HG03139 (cell line): ENCODE measurements at regions not wholly inside any gene's neighbourhood (a gene's known extent, or its start where the extent isn't known, plus 50 kb on each side); places are given as distances from the start of the nearest gene placed in this dataset.
"Not testable (repeated sequence)": the region's sequence is repeated elsewhere in the genome, so short reads cannot be mapped to it uniquely, and the experiment has no call there.

Experiments used
- ATAC-seq: cut with Tn5 transposase; IDR thresholded peaks from one replicate; pipeline ENCODE4 v1.9.1; 2021; ENCODE audit not compliant: unreplicated experiment

DNA sequence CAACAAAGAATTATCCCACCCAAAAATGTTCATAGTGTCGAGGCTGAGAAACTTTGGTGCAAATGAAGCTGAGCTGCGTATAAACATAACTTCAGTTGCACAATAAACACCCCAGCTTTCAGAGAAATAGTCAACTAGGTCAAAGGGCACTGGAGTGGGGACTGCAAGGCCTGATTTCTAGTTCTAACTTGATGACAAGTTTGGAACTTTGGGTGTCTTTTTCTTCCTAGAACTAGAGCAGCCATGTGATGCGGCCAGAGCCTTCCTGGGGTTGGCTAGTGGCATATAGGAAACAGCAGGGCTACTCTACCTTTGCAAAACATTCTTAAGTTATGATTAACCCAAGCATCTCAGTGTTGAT is 298.4 kb upstream of the AMIGO2 start:
- no peak for ATAC-seq

DNA sequence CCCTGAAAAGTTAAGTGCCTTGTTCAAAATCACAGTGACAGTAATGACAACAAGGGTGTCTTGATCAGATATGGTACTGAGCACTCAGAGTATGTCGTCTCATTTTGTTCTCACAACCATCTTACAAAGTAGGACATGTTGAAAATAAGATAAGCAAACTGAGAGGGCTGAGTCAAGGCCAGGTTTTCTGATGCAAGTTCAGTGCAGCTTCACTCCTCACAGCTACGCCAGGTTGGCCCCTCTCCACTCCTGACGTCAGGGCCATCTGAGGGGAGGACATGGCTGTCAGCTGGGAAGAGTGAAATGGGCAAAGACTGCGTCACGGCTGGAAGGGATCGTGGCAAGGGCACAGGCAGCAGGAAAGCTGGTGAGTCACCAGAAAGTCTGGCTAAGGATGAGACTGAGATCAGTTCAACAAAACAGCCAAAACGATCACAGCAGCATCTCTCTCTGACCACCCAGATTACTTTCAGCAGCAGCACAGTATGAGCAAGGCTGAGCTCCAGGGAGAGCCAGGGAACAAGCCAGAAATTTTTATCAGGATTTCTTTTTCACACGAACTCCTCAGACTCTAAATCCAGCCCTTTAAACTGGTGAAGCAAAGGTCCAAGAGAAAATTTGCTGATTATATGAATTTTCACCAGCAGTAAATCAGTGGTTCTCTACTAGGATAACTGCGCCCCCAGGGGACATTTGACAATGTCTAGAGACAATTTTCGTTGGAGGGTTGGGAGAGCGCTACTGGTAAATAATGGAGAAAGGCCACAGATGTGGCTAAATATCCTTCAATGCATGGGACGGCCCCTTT is 297.9 kb upstream of the AMIGO2 start:
- no peak for ATAC-seq

DNA sequence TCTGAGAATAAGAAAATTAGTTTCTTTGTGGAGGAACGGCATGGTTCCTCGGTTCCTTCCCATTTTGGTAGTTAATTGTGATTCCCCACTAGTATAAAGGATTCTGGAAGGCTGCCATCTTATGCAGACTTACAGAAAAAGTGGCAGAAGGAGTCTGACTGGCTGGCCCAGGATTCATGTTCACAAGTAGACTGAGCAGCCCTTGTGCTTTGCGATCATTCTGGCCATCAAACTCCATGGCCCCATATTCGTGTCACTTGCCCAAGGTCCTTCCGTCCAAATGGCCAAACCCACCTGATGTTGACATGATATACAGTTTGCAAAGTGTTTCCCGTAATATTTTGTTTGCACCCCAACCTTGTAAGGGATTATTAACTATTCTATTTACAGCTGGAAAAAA is 297.2 kb upstream of the AMIGO2 start:
- ATAC-seq, result no peak

DNA sequence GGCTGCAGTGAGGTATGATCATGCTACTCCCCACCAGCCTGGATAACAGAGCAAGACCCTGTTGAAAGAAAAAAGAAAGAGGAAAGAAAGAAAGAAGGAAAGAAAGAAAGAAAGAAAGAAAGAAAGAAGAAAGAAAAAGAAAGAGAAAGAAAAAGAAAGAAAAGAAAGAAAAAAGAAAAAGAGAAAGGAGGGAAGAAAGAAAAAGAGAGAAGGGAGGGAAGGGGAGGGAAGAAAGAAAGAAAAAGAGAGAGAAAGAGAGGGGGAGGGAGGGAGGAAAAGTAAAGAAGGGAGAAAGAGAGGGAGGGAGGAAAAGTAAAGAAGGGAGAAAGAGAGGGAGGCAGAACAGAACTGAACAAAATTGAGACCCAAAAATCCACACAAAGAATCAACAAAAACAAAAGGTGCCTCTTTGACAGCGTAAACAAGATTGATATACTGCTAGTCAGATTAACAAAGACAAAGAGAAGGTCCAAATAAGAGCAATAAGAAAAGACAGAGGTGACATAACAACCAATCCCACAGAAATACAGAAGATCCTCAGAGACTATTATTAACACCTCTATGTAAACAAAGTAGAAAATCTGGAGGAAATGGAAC is 293.9 kb upstream of the AMIGO2 start:
- no peak for ATAC-seq

DNA sequence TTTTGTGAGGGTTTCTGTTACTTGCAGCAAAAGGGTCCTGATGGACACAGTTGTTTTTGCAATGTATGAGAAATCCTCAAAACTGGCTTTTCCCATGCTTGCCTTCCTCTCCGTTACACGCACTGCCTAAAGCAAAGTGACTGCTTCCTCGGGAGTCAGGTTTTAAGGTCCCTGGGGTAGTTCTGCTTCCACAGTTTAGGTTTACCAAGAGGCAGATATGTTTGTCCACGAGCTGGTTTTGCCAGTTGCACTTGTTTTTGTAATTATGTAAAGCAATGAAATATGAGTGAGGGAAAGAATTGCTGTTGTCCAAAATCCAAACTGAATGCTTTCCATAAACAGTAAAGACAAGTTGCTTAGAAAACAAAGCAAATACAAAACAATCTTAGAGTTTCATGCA is 290.7 kb upstream of the AMIGO2 start:
- no peak for ATAC-seq

DNA sequence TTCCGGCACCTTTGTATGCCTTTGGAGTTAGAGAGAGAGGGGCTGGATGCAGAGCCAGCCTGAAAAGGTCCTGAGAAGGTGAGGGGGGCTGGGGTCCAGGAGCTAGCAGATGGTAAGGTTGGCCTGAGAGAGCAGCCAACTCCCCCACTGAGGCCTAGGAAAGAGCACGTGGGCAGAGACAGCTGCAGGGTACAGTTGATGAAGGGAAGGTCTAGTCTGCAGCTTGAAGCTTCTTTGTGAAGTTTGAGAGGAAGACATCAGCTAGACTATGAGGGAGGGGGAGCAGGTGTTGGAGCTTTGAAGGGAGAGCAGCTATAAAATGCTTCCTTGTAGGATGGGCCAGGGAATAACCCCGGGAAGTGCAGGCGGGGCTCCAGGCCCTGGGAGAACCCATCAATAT is 289.3 kb upstream of the AMIGO2 start:
- ATAC-seq, result no peak

DNA sequence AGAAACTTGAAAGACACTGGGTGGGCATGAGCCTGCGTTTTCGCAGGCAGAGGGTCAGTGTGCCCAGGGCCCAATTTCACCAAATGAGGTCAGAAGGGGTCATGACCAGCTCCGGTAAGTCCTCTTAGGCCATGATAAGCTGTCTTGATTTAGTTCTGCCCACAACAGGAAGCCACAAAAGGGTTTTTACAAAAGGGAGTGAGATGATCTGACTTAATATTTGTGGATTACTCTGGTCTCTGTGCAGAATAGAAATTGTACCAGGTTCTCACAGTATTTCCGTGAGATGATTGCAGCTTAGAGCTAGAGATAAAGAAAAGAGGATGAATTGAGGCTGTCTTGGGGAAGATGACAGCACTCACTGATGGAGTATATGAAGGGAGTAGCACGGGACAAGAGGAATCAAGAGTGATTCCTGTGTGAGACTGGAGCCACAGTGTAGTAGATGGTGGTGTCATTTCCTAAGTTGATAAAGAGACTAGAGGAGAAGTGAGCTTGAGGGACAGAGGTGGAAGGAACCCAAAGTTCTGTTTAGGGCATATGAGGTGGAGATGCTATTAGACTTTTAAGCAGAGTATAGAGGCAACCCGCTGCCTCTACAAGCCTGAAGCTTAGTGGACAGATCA is 288.3 kb upstream of the AMIGO2 start:
- ATAC-seq, result no peak

DNA sequence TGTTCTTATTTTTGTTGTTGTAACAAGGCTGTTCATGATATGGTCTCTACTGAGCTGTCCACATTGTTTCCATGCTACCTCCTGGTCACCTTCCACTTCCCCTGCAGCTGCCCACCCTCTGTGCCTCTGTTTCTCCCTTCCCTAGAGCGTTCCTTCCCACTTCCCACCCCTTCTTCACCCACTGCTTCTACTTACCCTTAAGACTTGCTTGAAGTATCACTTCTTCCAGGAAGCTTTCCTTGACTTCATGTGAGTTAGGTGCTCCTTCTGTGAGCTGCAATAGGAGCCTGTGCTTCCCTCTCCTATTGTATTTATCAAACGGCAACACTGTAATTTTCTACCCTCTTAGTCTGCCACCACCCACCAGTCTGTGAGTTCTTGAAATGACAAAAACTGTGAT is 286.8 kb upstream of the AMIGO2 start:
- ATAC-seq, result no peak

DNA sequence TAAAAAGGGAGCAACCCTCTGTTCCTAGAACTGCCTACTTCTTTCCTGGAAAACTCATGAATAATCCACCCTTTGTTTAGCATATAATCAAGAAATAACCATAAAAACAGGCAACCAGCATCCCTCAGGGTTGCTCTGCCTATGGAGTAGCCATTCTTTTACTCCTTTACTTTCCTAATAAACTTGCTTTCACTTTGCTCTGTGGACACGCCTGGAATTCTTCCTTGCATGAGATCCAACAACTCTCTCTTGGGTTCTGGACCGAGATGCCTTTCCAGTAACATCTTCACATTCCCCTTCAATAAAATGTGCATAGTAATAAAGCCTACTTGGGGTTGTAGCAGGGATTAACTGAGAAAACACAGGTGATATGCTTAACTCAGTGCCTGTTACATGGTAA is 286.4 kb upstream of the AMIGO2 start:
- no peak for ATAC-seq

DNA sequence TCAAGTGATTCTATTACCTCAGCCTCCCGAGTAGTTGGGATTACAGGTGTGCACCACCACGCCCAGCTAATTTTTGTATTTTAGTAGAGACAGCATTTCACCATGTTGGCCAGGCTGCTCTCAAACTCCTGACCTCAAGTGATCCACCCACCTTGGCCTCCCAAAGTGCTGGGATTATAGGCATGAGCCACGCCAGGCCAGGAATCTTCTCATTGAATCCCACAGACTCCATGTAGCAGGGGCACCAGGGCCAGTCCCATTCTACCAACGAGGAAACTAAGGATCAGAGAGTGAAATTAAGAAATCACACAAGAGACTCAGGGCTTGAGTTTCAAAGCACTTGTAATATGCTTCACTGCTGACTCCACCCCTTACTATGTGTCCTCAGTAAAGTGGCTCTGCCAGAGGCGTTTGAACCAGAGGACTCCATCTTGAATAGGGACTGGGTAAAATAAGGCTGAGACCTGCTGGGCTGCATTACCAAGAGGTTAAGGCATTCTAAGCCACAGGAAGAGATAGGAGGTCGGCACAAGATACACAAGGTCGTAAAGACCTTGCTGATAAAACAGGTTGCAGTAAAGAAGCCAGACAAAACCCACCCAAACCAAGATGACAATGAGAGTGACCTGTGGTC is 285.8 kb upstream of the AMIGO2 start:
- ATAC-seq, result not testable (repeated sequence)

DNA sequence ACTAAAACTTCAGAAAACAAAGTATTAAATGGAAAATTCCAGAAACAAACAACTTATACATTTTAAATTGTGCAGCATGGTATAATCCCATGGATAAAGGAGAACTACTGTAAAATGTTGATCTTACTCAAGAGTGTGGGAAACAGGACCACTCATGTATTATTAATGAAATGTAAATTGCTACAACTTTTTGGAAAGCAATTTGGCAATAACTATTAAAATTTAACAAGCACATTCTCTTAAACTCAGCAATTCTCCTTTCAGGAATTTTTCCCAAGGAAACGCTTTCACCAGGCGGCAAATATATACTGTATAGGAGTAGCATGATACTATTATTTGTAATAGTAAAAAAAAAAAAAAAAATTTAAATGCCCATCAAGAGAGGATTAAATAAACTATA is 284.5 kb upstream of the AMIGO2 start:
- no peak for ATAC-seq

DNA sequence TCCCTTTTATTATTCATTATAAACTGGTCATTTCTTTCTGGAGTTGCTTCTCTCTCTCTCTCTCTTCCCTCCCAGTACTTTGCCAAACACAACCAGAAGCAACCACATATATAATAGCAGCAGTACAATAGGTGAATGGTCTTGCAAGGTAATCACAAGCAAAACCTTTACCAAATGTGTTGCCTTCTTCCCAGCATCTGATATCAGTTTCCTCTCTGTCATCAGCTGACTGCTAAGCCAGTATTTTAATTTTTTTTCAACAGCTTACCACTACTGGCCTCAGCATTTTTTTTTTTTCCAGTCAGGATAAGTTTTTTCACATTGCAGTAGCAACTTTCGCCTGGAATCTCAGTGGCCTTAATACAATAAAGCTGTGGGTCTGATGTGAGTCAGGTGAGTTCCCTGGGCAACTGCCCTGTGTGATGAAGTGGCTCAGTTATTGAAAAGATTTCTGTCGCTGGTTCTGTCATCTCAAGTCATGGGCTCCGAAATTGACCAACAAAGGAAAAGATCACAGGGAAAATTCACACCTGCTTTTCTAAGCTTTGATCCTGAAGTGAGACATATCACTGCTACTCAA is 282.5 kb upstream of the AMIGO2 start:
- ATAC-seq, result no peak

DNA sequence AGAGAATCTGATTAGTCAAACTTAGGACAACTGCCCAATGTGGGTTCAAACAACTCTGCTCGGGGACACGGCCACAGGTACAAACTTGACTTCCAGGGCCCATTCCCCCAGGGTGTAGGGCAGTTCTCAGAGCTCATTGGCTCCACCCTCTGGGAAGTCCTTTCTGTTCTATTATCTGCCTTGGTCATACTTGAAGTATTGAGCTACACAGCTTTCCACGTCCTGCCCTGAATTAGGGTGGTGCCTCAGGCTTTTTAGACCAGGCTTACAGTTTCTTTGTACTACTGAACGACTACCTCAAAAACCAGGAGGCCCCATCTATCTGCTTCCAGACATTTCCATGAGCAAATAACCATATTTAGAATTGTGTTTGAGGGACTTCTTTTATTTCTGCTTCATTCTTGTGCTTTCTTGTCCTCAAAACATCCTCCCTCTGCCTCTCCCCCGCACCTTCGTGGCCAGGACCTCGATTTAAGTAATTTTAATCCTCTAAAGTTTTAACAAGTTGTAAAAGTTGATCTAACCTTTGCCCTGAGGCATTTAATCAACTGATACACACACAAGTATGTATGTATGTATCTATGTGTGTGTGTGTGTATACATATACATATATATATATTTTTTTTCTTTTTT is 281.7 kb upstream of the AMIGO2 start:
- ATAC-seq, result peak; percentile 79

DNA sequence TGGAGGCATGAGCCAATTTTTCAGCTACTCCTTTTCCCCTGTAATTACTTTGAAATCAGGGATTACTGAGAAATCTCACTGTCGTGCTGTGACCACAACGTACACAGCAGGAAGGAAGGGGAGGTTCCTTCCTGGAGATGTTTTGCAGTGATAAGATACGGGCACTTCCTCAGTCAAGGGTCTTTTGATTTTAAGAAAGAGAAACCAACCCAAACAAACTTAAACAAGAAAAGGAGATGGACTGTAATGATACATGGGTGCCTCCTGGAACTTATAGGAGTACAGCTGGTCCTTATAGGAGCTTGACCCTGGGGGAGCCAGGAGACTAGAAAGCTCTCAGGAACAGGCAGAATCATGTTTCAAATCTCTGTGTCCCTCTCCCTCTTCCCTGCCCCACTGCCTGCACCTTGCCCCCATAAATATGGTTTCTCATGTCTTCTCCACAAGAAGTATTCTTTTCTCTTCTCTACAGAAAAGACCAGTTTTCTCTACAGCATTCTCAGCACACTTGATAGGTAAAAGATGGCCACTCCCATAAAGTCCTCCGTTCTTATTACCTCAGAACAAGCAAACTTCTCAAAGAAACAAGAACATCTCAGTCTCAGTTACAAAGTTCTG is 281.1 kb upstream of the AMIGO2 start:
- peak; percentile 20 for ATAC-seq

DNA sequence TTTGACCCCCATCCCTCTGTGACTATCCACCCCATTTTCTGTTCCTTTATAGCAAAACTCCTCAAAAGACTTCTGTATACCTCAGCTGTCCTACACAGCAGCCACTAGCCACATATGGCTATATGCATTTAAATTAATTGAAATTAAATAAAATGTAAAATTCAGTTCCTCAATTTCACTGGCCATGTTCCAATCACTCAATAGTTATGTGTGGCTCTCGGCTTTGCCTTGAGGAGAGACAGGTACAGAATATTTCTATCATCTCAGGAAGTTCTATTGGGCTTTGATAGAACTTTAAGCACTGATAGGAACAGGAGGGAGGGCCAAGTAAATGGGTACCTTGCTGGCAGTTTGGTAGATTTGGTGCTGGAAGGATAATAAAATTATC is 280.3 kb upstream of the AMIGO2 start:
- no peak for ATAC-seq

DNA sequence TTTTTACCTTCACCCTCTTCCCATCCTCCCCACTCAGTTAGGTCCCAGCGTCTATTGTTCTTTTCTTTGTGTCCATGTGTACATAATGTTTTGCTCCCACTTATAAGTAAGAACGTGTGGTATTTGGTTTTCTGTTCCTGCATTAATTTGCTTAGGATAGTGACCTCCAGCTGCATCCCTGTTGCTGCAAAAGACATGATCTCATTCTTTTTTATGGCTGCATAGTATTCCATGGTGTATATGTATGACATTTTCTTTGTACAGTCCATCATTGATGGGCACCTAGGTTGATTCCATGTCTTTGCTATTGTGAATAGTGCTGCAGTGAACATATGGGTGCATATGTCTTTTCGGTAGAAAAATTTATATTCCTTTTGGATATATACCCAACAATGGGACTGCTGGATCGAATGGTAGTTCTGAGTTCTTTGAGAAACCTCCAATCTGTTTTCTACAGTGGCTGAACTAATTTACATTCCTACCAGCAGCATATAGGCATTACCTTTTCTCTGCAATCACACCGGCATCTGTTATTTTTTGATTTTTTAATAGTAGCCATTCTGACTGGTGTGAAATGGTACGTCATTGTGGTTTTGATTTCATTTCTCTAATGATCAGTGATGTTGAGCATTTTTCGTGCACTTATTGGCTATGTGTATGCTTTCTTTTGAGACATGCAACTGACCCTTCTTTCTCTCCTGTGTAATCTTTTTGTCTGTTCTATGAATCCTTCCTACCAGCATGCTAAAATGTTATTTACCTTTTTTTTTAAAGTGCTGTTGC is 279.7 kb upstream of the AMIGO2 start:
- ATAC-seq, result no peak

DNA sequence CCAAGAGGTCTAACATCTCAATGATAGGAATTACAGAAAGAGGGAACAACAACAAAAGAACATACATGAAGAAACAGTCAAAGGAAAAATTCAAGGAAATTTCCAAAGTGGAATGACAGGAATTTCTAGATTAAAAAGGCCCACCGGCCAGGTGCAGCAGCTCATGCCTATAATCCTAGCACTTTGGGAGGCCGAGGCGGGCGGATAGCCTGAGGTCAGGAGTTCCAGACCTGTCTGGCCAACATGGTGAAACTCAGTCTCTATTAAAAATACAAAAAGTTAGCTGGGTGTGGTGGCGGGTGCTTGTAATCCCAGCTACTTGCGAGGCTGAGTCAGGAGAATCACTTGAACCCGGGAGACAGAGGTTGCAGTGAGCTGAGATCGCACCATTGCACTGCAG is 277.2 kb upstream of the AMIGO2 start:
- ATAC-seq, result not testable (repeated sequence)

DNA sequence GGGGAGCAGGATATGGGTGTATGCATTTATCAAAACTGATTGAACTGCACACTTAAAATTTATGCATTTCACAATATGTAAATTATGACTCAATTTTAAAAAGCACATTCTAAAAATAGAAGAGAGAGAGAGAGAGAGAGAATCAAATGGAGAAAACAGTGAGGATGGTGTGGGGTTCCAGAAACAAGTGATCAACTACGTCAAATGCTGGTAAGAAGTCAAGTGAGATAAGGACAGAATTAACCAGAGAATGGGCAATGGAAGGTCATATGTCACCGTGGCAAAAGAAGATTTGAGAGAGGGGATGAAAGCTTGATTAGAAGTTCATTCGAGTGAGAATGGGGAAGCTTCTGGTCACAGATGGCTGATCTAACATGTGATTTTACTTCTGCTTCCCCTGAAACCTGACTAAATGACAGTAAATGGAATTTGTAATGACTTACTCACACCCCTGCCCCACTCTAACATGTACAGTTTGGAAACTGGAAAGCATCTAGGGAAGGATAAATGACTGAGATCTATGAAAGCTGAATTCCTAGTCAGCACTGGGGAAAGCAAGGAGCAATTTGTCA is 276.5 kb upstream of the AMIGO2 start:
- ATAC-seq, result no peak

DNA sequence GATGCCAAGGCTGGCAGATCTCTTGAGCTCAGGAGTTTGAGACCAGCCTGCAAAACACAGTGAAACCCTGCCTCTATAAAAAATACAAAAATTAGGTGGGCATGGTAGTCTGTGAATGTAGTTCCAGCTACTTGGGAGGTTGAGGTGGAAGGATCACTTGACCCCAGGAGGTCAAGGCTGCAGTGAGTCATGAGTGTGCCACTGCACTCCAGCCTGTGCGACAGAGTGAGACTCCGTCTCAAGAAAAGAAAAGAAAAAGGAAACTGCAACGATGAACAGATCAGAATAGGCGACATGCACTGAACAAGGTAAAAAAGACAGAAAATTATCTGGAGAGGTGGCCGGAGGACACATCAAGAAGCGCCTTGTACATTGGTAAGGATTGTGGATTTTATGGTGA is 273.7 kb upstream of the AMIGO2 start:
- ATAC-seq, result no peak

DNA sequence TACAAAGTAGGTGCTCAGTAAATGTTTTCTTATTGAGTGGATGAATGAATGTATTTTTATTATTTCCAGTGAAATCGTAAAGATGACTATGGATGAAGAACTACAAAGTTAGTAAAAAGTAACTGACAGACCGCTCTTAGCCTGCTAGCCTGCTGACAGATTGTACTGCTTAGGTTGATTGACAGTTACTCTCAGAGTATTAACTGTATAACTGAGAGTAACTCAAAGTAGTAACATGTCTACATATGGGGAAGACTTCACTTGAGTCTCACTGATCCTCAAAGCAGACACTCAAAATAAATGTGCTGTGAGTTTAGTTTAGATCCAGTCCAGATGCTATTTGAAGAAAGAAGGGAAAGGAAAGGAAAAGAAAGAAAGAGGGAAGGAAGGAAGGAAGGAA is 272.3 kb upstream of the AMIGO2 start:
- ATAC-seq, result no peak
